Psoas muscle (tissue), 7 donors: ENCODE measurements at regions not wholly inside any gene's neighbourhood (a gene's known extent, or its start where the extent isn't known, plus 50 kb on each side); places are given as distances from the start of the nearest gene placed in this dataset.
"Not testable (repeated sequence)": the region's sequence is repeated elsewhere in the genome, so short reads cannot be mapped to it uniquely, and the experiment has no call there.

Source experiments
- ATAC-seq, 4 donors: fragments of 200-7000 bp; cut with Tn5 transposase; one replicate each; pipeline ENCODE4 v1.9.1; 2020; ENCODE audit warnings: moderate library complexity in 3 of 4, mild to moderate bottlenecking in 2 of 4
- DNase-seq, 2 donors: peaks; one replicate each; pipeline ENCODE4 v3.0.0-alpha.2; 2020
- H3K27ac ChIP-seq: fragments of 200-600 bp; one replicate; pipeline ENCODE4 v1.8.0; 2022
- H3K27me3 ChIP-seq, 3 donors: fragments of 200-600 bp in 1 of 3; one replicate each; pipeline versions ENCODE4 v1.6.1 to v1.8.0; 2013 to 2022; ENCODE audit warnings: low read length in 2 of 3, mild to moderate bottlenecking in 2 of 3, moderate library complexity in 1 of 3; ENCODE audit not compliant: insufficient read depth in 3 of 3
- H3K36me3 ChIP-seq, 2 donors: fragments of 200-600 bp in 1 of 2; one replicate each; pipeline versions ENCODE4 v1.6.1 to v1.8.0; 2013 to 2022; ENCODE audit warnings: low read depth in 1 of 2, mild to moderate bottlenecking in 1 of 2, moderate library complexity in 1 of 2; ENCODE audit not compliant: insufficient read depth in 1 of 2
- H3K4me1 ChIP-seq: fragments of 200-600 bp; one replicate; pipeline ENCODE4 v1.8.0; 2022
- H3K4me3 ChIP-seq: fragments of 200-600 bp; one replicate; pipeline ENCODE4 v1.8.0; 2022; ENCODE audit warnings: mild to moderate bottlenecking
- H3K9me3 ChIP-seq: fragments of 200-600 bp; one replicate; pipeline ENCODE4 v1.8.0; 2022
- whole genome bisulfite sequencing, 3 donors: extraction: QIAGEN DNeasy Blood & Tissue Kit; methylation state at CpG; one replicate each; pipeline versions ENCODE4 v1.1.6 to v1.1.7; 2013; 5-methylcytosine and 5-hydroxymethylcytosine counted together
- intact Hi-C, 2 donors: fragments of 100-400 bp; cut with DNase I; formaldehyde crosslinking; loops; one replicate each; pipeline versions ENCODE4 v1.11.0 to v1.14.2; 2022
- donor health status: healthy with polysubstance abuse.
- donor health status: DM: no; HTN: no; CAD: no; lungs with moderate emphysema.
- donor health status: Bipolar disorder and iron deficiency.
- donor health status: healthy.
- donor health status: DM: yes; HTN: yes; CAD: no.
- donor health status: DM: no; HTN: no; CAD: no.
- donor health status: DM: yes; HTN: yes; CAD: no.

DNA sequence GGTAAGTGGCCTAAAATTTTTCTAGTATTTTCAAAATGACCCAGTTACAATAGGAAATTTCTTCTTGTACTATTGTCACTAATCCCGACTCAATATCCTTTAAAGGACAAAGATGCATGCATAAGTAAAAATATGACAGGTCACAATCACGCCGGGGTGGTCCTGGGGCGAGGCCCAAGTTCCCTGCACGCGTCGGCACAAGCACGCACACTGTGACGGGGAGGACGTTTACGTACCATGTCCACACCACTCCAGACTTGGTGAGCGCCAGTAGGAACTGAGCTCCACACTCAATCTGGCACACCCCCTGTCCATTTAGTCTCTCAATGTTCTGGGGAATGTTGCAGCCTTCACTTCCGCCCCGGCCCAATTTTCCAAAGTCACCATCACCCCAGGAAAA is 128.7 kb downstream of the GOLGA6L22 start:
- H3K36me3 ChIP-seq, result peaks cover 0 to 13% of the 10 kb centered on the region in 2 donors
- H3K4me1 ChIP-seq, DNase-seq, intact Hi-C loops, ATAC-seq, H3K4me3 ChIP-seq, H3K27ac ChIP-seq, H3K9me3 ChIP-seq, H3K27me3 ChIP-seq: not testable (repeated sequence)
- 94 to 95% (median 94%) methylated on average over 10 to 11 of the region's 14 CpGs for WGBS, 3 donors

DNA sequence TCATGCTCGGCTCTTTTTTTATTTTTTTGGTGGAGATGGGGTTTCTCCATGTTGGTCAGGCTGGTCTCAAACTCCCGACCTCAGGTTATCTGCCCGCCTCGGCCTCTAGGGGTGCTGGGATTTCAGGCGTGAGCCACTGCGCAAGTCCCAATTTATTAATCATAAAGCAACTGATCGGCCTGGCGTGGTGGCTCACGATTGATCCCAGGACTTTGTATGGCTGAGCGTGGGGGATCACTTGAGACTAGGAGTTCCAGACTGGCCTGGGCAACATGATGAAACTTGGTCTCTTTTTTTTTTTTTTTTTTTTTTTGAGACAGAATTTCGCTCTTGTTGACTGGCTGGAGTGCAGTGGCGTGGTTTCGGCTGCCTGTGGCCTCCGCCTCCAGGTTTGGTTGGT is 139.8 kb downstream of the GOLGA6L22 start:
- H3K4me1 ChIP-seq, H3K27ac ChIP-seq, H3K36me3 ChIP-seq, DNase-seq, ATAC-seq, H3K9me3 ChIP-seq, H3K27me3 ChIP-seq, H3K4me3 ChIP-seq, intact Hi-C loops: not testable (repeated sequence)
- WGBS, 3 donors, result 90 to 95% (median 92%) methylated on average over 10 of the region's 14 CpGs

DNA sequence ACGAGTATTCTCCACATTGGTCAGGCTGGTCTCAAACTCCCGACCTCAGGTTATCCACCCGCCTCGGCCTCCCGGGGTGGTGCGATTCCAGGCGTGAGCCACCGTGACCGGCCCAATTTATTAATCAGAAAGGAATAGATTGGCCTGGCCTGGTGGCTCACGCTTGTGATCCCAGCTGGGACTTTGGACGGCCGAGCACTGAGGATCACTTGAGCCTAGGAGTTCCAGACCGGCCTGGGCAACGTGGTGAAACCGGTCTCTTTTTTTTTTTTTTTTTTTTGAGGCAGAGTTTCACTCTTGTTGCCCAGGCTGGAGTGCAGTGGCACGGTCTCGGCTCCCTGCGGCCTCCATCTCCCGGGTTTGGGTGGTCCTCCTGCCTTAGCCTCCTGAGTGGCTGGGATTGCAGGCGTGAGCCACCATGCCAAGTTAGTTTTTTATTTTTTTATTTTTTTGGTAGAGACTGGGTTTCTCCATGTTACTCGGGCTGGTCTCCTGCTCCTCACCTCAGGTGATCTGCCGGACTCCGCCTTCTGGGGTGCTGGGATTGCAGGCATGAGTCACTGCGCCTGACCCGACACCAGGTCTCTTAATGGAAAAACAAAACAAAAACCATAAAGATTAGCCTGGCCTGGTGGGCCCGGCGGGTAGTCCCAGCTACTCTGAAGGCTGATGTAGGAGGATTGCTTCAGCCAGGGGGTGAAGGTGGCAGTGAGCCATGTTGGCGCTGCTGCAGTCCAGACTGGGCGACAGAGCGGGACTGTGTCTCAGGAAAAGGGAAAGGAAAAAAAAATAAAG is 141.0 kb downstream of the GOLGA6L22 start:
- not testable (repeated sequence) for DNase-seq

DNA sequence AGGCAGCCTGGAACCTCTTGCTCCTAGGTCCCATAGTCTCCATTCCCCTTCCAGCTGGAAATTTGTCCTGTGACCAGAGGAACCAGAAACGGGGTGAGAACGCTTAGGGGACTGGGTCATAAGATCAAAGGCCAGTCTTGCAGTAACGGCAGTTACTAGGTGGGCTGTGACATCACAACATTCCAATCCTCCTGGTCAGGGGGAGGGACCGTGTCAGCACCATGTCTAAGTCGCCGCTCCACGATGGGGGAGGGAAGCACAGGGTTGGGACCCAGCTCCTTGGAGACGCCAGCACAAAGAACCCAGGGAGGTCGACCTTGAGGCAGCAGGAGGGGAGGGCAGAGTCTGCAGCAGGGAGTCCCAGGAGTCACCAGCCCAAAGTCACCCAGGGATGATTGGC is 158.3 kb downstream of the GOLGA6L22 start:
- H3K36me3 ChIP-seq, H3K27ac ChIP-seq, DNase-seq, H3K27me3 ChIP-seq, H3K4me3 ChIP-seq, intact Hi-C loops, H3K4me1 ChIP-seq, H3K9me3 ChIP-seq, ATAC-seq: not testable (repeated sequence)
- WGBS, 3 donors, result 65 to 72% (median 72%) methylated on average over 7 to 9 of the region's 9 CpGs

More for the DNA sequence above, 141.0 kb downstream of the GOLGA6L22 start:
- ATAC-seq, H3K27me3 ChIP-seq, H3K4me3 ChIP-seq, H3K4me1 ChIP-seq, H3K27ac ChIP-seq, intact Hi-C loops, H3K9me3 ChIP-seq, H3K36me3 ChIP-seq: not testable (repeated sequence)
- WGBS, 3 donors, result 86 to 90% (median 89%) methylated on average over 29 to 30 of the region's 30 CpGs

DNA sequence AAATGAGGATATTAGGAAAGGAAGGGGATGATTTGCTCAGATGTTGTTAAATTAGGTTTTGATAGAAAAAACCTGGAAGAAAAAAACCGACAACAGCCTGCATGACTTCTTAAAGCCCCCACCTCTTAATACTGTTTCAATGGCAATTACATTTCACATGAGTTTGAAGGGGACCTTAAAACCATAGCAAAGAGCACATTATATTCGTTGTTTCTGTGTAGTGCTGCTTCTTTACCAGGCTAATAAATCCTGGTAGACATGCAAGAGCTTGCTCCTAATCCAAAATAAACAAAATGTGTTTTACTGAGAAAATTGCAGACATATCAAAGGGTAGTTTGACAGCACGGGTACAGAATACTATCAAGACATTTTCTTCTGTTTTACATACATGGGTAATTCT is 154.7 kb upstream of the NIPA1 start:
- WGBS, 3 donors, result 20 to 33% (median 31%) methylated on average over 3 of the region's 3 CpGs

DNA sequence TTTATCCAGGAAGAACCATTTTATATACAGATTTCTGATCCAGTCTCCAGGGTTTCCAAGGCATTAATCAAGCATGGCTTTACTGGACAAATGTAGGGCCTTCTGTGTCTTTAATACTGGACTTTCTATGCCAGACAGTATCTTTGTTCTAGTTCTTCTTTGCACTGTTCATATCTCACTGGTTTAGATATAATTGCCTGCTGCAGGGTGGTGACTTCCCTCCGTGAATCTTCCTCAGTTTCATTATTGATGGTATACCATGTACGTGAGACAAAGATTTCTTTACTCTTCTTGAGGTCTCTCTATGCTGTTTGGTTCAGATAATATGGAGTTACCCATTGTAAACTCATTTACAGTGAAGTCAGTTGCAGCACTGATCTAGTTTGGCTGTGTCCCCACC is 146.5 kb upstream of the NIPA1 start:
- ATAC-seq, DNase-seq, H3K36me3 ChIP-seq, intact Hi-C loops, H3K27me3 ChIP-seq, H3K4me3 ChIP-seq, H3K27ac ChIP-seq, H3K4me1 ChIP-seq, H3K9me3 ChIP-seq: not testable (repeated sequence)
- 82 to 83% (median 83%) methylated on average over 2 of the region's 2 CpGs for WGBS, 3 donors

More for the DNA sequence above, 154.7 kb upstream of the NIPA1 start:
- H3K27me3 ChIP-seq, intact Hi-C loops, DNase-seq, H3K27ac ChIP-seq, H3K4me1 ChIP-seq, ATAC-seq, H3K9me3 ChIP-seq, H3K4me3 ChIP-seq, H3K36me3 ChIP-seq: not testable (repeated sequence)

DNA sequence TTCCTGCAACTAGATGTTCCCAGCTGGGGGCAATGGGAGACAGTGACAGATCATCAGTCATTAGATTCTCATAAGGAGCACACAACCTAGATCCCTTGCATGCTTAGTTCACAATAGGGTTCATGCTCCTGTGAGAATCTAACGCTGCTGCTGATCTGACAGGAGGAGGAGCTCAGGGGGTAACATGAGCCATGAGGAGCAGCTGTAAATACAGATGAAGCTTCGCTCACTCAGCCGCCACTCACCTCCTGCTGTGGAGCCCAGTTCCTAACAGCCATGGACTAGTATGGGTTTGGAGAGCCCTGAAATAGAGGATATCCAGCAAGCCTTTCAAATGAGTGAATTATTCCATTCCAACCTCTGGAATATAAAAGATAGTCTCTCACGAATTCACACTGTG is 137.0 kb upstream of the NIPA1 start:
- H3K9me3 ChIP-seq, H3K4me1 ChIP-seq, H3K27ac ChIP-seq, H3K27me3 ChIP-seq, H3K36me3 ChIP-seq, ATAC-seq, DNase-seq, H3K4me3 ChIP-seq, intact Hi-C loops: not testable (repeated sequence)
- WGBS, 3 donors, result 34 to 54% (median 39%) methylated on average over 3 to 4 of the region's 4 CpGs

DNA sequence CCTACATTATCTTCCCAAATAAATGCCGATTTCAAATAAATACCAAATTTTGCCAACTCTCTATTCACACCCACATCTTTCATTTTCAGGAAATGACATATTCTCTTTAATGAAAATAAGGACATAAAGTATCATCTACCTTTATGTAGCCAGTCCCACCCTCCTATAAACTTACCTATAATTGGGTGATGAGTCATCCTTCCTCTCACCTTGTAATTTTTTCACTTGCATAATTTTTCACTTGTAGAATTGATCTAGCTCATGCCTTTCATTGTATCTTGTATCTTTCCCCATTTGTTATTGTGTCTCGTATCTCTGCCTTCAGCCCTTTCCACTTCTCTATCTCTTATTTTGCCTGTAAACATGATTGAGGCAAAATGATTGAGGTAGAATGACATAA is 135.3 kb upstream of the NIPA1 start:
- H3K36me3 ChIP-seq, H3K9me3 ChIP-seq, H3K27me3 ChIP-seq, H3K4me1 ChIP-seq, intact Hi-C loops, ATAC-seq, H3K4me3 ChIP-seq, DNase-seq, H3K27ac ChIP-seq: not testable (repeated sequence)
- WGBS, 3 donors, result 92 to 97% (median 96%) methylated on average over 2 of the region's 2 CpGs

DNA sequence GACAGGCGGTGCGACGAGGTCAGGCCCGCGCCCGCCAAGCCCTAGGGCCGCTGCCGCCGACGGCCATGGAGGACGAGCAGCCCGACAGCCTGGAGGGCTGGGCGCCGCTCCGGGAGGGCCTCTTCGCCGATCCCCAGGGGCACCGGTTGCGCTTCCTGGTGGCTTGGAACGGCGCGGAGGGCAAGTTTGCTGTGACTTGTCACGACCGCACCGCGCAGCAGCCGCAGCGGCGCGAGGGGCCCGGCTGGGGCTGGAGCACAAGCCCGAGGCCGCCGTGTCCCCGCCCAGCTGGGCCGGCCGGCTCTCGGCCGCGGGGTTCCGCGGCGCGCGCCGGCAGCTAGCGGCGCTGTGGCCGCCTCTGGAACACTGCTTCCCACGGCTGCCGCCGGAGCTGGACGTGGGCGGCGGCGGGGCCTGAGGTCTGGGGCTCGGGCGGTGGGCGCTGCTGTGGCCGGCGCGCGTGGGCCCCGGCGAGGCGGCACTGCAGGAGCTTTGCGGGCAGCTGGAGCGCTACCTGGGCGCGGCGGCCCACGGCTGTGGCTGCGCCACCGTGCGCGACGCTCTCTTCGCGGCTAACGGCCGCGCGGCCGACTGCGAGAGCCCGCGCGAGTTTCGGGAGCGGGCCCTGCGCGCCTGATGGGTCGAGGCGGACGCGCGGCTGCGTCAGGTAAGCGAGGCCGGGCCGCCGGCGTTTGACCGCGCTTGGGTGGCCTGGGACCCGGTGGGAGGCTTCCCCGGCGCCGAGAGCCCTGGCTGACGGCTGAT is 122.0 kb upstream of the NIPA1 start:
- 0% methylated on average over 18 to 98 of the region's 110 CpGs for WGBS, 3 donors
- peak; percentile 50 to 71 for DNase-seq
- Histone ChIP-seq H3K27ac (peak overlapping the region; percentile 84), H3K4me3 (peak overlapping the region; percentile 69)
- H3K9me3 ChIP-seq, H3K4me1 ChIP-seq, H3K36me3 ChIP-seq, H3K27me3 ChIP-seq, intact Hi-C loops: not testable (repeated sequence)
- peak; percentile 94 to 97 (median 96) for ATAC-seq

DNA sequence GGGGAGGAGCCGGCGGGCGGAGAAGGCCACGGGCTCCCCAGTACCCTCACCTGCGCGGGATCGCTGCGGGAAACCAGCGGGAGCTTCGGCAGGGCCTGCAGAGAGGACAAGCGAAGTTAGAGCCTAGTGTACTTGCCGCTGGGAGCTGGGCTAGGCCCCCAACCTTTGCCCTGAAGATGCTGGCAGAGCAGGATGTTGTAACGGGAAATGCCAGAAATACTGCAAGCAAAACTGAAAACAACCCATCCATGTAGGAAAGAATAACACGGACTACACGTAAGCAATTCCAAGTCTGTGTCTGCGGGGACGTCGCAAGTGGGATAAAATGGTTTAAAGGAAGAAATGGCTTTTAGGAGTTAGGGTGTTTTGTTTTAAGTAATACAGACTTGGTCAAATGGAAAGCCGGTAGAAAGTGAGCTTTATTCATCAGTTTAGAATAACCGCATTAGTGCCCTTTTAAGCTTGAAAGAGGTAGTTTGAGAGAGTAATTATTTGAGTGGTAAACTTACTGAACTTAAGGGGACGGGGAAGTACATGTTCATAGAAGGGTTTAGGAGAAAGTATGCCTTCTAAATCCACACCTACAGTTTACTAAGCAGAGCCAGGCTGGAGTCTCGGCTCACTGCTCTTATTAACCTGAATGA is 121.3 kb upstream of the NIPA1 start:
- H3K4me1 ChIP-seq, H3K27me3 ChIP-seq, H3K36me3 ChIP-seq, H3K9me3 ChIP-seq, intact Hi-C loops, ATAC-seq: not testable (repeated sequence)
- Histone ChIP-seq H3K4me3 (peak overlapping the region; percentile 69), H3K27ac (peak overlapping the region; percentile 84)
- 2 to 5% (median 5%) methylated on average over 12 to 20 of the region's 22 CpGs for WGBS, 3 donors
- peak in 1 of 2 donors; percentile 19 for DNase-seq

DNA sequence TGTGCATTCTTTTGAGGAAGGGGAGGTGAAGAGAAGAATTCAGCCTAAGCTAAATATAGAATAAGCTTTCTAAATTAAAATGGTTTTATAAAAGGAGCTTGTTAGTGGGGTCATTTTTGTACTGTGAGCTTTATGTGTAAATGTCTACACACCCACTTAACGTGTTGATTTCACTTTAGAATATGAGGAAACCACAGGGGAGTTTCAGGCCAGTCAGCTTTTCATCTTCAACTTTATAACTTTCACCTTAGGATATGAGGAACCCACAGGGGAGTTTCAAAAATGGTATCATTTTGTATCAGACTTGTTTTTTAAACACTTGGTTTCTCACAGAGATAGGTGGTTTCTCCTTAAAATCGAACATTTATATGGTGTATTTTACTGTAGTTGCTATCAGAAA is 120.7 kb upstream of the NIPA1 start:
- H3K27ac ChIP-seq, result peak overlapping the region; percentile 84
- H3K36me3 ChIP-seq, H3K4me1 ChIP-seq, intact Hi-C loops, ATAC-seq, H3K27me3 ChIP-seq, H3K9me3 ChIP-seq, DNase-seq: not testable (repeated sequence)
- WGBS, 3 donors, result 2 to 30% (median 6%) methylated on average over 1 of the region's 2 CpGs
- peak overlapping the region; percentile 69 for H3K4me3 ChIP-seq
